GM21381 (cell line): ENCODE measurements at regions not wholly inside any gene's neighbourhood (a gene's known extent, or its start where the extent isn't known, plus 50 kb on each side); places are given as distances from the start of the nearest gene placed in this dataset.

ENCODE experiments used
- ATAC-seq: cut with Tn5 transposase; IDR thresholded peaks from one replicate; pipeline ENCODE4 v1.9.1; 2021; ENCODE audit warnings: mild to moderate bottlenecking, moderate library complexity; ENCODE audit not compliant: unreplicated experiment

DNA sequence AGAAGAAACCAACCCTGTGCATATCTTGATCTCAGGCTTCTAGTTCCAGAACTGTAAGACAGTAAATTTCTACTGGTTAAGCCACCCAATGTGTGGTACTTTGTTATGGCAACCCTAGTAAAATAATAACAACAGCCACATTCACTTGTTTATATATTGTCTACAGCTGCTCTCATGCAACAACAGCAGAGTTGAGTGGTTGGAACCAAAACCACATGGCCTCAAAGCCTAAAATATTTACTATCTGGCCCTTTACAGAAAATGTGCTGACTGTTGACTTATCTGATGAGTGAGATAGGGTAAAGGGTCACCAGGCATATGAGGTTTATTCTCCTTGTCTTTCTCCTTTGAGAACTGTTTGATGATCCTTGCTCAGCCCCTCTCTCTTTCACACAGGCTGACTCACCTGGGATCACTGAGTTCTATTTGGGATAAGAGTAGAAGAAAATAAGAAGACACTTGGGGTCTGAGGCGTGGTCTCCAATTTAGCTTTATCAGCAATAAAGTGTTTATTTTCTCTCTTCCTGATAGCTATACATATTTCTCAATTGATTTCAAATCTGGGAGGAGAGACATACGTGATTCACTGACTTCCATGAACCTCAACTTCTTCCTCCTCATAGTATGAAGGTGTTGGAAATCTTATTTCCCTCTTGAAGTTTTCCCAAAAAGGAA is 227.5 kb upstream of the STARD13 start:
- ATAC-seq, result no peak

DNA sequence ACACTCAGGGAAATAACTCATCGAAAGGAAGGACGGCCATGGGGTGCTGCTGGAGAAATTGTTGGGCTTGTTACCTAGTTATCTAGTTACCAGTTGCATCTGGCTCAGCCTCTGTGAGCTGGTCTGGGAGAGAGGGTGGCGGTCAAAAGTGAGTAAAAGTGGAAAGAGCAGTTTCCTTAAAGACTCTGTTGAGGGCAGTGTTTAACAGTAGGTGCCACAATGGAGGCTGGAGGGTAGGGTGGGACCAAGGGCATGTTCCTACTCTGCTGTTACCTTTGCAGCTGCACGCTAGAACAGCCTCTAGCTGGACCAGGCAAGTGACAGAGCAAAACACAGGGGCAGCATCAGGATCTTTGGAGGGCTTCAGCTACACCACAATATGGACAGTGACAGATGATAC is 228.8 kb upstream of the STARD13 start:
- ATAC-seq, result no peak

DNA sequence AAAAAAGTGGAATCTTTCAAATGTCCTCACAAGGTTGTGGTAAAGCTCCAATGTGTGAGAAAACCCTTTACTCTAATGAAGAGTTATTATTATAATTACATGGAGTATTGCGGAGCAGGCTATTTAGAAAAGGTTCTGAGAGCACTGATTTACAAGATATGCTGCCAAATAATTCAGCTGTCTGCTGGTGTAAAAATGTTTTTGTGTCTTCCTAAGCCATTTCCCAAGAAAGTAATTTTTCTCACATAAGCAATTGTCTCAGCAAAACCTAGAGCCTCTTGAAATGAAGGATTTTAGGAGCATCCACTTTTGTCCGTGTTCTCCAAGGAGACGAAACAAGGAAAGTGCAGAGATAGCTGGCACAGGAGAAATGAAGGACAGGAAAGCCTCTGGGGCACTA is 229.6 kb upstream of the STARD13 start:
- ATAC-seq, result no peak

DNA sequence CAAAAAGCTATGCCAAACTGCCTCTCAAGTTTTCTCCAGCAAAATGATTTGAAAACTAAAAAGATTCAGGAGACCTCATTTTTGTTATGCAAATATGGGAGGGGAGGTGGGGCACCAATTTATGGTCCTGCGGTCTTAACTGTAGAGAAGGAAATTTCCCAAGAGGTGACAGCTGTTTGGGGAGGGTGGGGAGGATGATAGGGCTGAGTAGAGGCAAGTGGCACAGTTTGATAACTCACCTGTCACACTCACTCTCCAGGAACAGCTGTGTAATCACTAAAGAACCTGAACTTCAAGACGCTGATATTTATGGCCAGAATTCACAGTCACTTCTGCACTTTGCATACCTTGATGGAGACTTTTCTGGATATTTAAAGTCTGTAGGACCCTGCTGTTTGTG is 232.9 kb upstream of the STARD13 start:
- no peak for ATAC-seq

DNA sequence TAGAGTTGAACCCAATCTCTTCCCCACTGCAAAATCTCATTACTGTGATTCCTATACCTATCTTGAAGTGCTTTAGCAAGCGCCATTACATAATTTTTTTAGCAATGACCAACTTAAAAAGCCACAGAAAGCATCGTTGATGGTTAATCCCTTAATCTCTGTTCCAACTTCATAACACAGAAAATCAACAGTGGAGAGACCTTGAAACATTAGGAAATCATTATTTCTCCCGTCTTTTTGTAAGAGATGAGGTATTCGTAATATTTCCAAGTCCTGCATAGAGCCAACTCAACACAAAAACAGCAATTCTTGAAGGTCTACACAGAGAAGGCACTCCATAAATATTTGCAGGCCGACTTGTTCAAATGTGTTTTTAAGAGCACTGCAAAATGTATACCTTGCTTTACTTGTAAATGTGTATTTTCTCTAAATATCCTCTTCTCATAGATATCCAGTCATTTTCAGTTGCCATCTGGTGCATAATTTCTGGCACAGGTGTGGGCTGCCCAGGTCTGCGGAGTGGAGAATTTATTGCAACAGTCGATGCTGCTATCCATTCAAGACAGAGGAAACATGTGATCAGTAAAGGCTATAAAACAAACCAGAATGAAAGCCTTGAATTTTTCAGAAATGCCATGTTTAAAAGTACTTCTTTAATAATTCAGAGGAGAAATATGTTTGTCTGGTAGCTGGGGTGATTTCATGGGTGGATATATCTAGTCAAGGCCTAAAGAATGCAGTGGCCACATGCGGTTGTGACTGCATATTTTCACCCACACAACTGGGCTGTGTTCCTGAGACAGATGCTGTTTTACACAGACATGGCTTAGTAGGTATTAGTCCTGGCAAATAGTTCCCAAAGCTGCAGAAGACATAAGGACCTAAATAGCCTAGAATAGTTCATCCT is 234.3 kb upstream of the STARD13 start:
- ATAC-seq, result no peak

DNA sequence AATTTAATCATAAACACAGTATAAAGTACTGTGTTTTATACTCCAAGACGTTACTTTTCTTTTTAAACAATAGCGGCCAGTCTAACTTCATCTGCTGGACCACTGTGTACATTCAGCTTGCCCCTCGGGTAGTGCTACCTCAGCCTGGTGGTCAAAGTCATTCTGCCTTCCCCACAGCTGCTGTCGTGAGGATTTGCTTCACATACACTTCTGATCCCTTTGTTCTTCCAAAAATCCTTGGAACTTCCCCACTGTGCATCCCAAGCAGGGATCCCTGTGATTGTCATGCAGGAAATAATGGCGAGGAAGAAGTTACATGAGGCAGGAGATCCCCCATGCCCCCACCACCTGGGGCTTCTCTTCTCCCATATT is 234.9 kb upstream of the STARD13 start:
- no peak for ATAC-seq

DNA sequence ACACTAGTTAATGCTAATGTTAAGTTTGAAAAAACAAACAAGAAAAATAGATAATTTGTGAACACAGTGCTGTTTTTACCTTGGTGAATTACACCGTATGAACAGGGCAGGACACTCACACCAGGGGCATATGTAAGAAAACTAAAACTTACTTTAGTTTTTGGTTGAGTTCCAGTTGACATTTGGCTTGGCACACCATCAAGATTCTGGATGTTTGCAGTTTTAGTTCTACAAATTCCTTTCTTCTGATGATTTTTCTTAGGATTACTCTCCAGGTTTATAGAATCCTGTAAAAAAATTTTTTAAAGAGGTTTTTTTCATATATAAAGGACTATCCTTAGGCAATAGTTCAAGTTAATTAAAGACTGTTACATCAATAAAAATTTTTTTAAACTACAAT is 238.5 kb upstream of the STARD13 start:
- no peak for ATAC-seq

DNA sequence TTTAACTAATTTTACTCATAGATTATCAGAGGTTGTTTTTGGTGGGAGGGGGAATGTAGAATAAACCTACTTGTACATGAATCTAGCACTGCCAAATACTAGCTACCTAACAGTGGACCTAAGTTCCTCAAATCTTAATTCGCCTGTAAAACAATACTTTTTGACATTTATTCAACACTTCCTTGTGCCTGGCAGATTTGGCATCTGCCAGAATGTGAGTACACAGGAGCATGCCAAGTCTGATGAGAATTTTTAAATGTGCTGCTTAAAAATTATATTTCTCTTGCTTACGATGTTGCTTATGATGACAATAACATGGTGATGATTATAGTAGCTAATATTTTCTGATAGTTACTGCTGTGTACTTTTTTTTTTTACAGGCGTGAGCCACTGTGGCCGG is 240.2 kb upstream of the STARD13 start:
- no peak for ATAC-seq

DNA sequence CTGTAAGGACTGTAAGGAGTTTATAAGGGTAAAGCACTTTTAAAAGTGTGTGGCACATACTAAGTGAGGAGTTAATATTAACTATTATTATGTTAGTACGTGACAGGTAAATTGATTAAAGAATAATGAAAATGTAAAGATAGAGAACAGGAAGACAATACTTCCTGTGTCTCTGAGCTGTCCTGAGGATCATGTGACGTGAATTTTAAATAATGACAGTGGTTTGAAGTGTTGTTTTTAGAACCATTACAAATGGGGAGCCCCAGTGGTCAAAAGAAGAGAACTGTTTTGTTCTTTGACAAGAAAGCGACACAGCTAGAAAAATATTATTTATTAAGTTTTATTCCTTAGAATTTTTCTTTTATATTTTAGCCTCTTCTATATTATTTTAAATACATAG is 241.2 kb upstream of the STARD13 start:
- ATAC-seq, result no peak

DNA sequence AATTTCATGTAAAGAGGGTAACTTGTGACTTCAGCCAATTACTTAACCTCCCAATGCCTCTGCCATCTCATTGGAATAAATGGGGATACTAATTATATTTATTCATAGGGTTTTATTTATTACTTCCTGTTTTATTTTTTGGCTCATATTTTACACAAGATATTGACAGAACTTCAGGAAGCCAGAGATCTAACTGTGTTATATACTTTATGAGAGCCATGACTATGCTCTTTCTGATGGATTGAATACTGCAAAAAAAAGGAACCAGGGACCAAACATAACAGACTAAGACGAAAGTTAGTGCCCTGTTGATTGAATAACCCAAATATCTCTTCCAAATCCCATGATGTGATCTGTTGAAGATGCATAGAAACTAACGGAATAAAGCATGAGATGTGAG is 243.3 kb upstream of the STARD13 start:
- no peak for ATAC-seq

DNA sequence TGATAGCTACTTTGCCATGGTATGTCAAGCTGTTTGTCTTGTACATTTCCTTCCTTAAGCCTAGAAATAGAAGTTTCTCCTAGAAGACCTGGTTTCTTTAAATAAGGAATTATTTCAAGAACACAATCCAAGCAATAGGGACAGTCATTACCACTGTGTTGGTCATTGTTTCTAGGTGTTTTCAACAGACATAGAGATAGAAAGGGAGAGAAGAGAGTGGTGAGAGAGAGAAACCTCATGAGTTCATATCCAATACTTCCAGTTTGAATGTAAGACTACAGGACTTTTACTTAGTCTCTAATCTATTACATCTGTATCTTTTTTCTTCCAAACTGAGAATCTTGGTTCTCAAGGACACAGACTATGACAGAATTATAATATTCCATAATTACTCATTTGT is 245.9 kb upstream of the STARD13 start:
- no peak for ATAC-seq

DNA sequence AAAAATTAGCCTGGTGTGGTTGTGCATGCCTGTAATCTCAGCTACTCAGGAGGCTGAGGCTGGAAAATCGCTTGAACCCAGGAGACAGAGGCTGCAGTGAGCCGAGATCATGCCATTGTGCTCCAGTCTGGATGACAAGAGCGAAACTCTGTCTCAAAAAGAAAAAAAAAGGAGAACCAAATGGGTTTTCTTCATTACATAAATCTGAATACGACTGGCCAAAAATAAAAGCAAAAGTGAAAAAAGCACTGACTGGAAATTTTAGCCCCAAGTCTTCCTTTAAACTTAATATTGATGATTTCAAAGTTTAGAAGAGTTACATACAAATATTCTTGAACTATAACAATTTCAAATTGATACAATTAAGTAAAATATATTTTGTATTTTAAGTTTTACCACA is 249.5 kb upstream of the STARD13 start:
- ATAC-seq, result no peak

DNA sequence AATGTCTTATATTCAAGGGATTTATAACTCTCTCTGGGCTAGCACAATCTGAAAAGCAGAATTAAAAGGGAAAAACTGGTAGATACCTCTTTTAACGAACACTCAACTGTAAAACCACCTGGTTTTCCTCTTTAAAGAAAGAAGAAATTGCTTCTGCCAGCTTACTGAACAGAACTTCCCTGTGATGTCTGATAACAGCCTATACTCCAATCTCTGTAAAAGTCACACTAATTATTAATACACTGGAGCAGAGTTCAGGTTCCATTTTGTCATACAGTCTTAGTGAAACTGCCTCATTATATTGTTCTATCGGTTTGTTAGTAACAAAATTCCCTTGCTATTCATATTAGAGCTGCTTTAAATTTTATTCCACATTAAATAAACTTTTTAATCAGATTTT is 251.0 kb upstream of the STARD13 start:
- no peak for ATAC-seq

DNA sequence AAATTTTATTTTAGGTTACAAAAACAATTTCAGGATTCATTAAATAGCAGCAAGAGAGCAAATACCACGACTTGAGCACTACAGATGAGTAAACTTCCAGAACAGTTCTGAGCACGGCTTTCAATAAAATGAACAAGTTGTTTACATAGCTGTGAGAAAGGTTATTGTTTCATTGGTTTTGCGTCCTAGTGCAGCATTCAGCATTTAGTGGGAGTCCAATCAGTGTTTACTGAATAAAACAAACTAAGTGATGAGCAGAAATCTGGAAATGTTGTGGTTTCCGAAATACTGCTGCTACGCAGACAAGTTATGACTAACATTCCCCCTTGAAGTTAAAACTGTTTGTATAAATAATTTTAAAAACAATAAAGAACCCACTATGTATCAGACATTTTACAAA is 251.5 kb upstream of the STARD13 start:
- ATAC-seq, result no peak

DNA sequence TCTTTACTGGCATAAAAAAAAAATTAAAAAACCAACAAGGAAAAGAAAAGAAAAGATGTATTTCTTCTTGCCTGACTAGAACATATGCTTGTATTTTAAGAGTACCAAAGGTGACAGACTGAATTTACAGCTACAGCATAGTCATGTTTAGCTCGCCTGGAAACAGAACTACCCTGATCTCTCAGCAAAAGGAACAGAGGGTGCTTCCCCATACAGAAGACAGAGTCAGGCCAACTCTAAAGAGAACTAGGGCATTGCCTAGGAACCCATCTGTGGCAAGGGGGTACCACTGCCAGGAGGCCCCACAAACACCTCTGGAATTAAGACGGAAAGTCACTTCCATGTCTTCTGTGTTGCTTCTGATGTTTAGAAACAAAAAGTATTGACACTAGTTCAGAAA is 252.1 kb upstream of the STARD13 start:
- no peak for ATAC-seq

DNA sequence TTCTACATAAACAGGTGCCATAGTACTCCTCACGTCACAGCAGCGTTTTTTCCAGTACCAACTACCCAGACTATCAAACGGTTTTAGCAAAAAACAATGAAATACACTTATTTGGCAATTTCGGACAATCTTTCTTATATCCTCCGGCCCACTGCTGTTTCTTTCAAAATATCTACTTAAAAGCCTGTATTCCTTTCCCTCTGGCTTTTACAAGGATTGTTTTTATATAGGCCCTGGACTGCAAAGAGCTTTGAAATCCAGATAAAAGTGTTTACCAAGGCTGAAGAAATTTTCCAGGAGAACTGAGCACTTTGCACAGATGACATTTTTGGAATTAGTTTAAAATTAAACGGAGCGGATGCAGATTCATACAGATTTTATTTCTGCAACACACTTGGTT is 255.9 kb upstream of the STARD13 start:
- ATAC-seq, result no peak

DNA sequence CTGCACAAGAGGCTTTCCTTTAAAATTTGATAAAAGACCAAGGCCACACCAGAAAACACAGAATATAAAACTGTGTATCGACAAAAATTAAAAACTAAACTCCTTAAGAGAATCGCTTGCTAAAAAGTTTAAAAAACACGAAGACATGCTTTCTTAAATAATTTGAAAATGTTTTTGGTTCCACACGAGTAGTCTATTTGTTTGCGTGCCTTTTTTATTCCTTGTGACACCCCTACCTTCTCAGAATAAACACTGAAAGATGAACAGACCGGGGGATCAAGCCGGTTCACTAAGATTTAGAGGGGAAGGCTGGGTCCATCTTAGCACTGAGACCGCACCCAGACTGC is 256.4 kb upstream of the STARD13 start:
- no peak for ATAC-seq

DNA sequence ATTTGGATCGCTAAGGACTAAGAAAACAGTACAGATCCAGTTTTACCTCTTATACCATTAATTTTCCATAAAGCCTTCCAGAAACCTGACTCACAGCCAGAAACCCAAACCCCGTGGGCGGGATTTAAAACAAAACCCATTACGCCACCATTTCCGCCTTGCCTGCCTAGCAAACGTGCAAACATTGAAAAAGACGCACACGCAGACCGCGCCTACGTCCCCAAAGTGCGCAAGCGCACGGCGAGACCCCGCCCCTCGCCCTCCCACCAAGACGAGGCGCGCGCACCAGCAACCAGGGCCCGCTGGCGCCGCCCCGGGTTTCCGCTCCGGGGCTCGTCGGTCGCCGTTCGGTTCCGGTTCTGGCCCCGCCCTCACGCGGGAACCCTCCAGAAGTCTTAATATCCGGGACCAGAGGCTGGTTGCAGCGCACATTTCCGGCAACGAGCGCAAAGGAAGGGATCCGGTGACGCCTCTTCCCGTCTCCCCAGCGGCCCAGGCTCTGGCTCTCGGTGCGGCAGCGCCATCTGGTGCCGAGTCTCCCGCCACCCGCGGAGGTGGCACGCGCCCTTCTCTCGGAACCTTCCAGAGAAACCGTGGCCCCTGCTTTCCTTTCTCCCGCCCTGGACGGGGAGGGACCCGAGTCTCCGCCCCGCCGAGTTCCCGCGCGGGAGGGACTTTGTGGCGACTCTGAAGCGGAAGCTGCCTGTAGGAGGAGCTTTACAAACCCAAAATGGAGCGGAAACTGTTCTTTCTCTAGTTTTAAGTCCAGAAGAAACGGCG is 256.9 kb upstream of the STARD13 start:
- peak; percentile 85 for ATAC-seq

DNA sequence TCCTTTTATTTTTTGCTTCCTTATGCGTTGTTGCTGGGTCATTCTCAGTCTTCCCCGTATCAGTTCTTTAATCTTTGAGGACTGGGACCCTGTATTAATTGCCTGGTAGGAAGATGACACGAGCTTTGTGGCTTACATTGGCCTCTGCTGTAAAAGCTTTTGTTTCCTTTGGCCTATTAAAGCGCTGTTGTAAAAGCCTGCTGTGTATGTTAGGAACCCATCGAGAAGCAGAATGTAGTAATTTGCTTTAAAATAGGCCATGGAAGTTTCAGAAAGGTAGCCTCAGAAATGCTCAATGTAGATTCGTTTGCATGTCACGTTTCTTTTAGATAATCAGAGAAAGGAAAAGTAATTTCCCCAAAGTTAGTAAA is 257.5 kb upstream of the STARD13 start:
- no peak for ATAC-seq

DNA sequence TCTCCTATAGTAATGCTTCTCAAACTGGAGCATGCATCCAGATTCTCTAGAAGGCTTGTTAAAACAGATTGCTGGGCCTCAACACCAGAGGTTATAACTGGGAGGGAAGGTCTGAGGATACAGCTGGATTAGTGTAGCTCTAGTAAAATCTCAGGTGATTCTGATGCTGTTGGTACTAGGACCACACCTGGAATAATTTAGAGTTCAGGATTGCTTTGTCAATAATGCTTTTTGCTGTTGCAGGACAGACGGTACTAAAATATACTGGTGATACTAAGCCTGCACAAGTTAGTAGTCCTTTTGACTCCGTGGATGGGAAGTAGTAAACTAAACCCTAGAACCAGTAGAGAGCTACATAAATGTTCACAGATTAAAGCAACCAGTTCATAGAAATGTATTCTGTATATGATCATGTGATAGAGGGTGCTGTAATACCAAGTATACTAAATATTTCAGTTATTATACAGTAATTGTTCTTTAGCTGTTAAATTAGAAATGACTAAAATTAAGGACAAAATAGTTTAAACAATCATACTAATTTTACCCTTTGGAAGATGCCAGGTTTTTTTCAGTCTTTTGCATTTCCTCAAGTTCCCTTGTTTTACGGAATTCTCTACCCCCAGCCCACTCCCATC is 258.2 kb upstream of the STARD13 start:
- no peak for ATAC-seq

DNA sequence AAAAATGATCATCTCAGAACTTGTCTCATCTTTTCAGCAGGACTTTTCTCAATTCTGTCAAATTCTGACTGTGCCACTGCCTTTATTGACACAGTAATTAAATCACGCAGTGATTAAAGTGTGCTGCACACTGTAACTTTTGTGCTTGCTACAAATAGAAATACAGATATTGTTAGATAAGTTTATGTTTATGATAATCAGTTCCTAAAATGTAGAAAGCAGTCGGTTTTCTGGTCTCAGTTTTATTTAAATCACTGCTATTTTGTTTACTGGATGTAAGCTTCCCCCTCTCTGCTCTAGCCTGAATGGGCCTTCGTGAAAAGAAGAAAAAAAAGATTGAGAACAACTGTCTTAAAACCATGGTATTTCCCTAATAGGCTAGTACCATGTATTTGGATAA is 258.8 kb upstream of the STARD13 start:
- no peak for ATAC-seq

DNA sequence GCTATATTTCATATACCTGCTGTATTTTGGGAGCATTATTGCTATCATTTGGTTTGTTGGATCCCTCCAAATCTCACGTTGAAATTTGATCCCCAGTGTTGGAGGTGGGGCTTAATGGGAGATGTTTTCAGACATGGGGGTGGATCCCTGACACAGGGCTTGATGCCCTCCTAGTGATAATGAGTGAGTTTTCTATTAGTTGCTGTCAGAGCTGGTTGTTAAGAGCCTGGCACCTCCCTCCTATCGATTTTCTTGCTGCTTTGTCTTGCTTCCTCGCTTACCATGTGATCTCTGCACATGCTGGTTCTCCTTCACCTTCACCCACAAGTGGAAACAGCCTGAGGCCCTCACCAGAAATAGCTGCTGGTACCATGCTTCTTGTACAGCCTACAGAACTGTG is 259.9 kb upstream of the STARD13 start:
- no peak for ATAC-seq
